Mesendoderm (in vitro differentiated cells): ENCODE measurements at regions not wholly inside any gene's neighbourhood (a gene's known extent, or its start where the extent isn't known, plus 50 kb on each side); places are given as distances from the start of the nearest gene placed in this dataset.
"Not testable (repeated sequence)": the region's sequence is repeated elsewhere in the genome, so short reads cannot be mapped to it uniquely, and the experiment has no call there.

Source experiments
- DNase-seq: peaks from one replicate; pipeline ENCODE4 v3.0.0; 2013
- H2AK5ac ChIP-seq: 2 replicates; pipeline ENCODE4 v1.6.1; 2013; ENCODE audit warnings: low read length, inconsistent platforms
- H2BK120ac ChIP-seq: 2 replicates; pipeline ENCODE4 v1.6.1; 2013; ENCODE audit warnings: low read depth, mild to moderate bottlenecking, low read length, moderate library complexity, mixed read lengths
- H2BK15ac ChIP-seq: replicated peaks from 2 replicates; pipeline ENCODE4 v1.6.1; 2013; ENCODE audit warnings: low read depth, mild to moderate bottlenecking, moderate library complexity
- H2BK5ac ChIP-seq: 2 replicates; pipeline ENCODE4 v1.6.1; 2013; ENCODE audit warnings: low read length, inconsistent platforms
- H3K18ac ChIP-seq: 2 replicates; pipeline ENCODE4 v1.6.1; 2013; ENCODE audit warnings: mild to moderate bottlenecking, low read length, mixed read lengths
- H3K23ac ChIP-seq: one replicate; pipeline ENCODE4 v1.6.1; 2013; ENCODE audit warnings: low read length
- H3K27ac ChIP-seq: 2 replicates; pipeline ENCODE4 v1.5.1; 2013; ENCODE audit warnings: low read depth, mild to moderate bottlenecking, inconsistent platforms, low read length, moderate library complexity
- H3K27me3 ChIP-seq: 2 replicates; pipeline ENCODE4 v1.6.1; 2013; ENCODE audit warnings: low read length, control low read depth, mild to moderate bottlenecking, inconsistent platforms; ENCODE audit not compliant: insufficient read depth, poor library complexity
- H3K36me3 ChIP-seq: 2 replicates; pipeline ENCODE4 v1.6.1; 2013; ENCODE audit warnings: low read length, inconsistent platforms; ENCODE audit not compliant: control insufficient read depth, insufficient read depth
- H3K4ac ChIP-seq: one replicate; pipeline ENCODE4 v1.6.1; 2013; ENCODE audit warnings: low read depth, mild to moderate bottlenecking, low read length, moderate library complexity
- H3K4me1 ChIP-seq: 2 replicates; pipeline ENCODE4 v1.6.1; 2013; ENCODE audit warnings: low read depth, low read length, inconsistent platforms; ENCODE audit not compliant: control insufficient read depth
- H3K4me2 ChIP-seq: 2 replicates; pipeline ENCODE4 v1.6.1; 2013; ENCODE audit warnings: low read length
- H3K4me3 ChIP-seq: 2 replicates; pipeline ENCODE4 v1.5.1; 2013; ENCODE audit warnings: mild to moderate bottlenecking, low read length
- H3K56ac ChIP-seq: one replicate; pipeline ENCODE4 v1.6.1; 2013; ENCODE audit warnings: low read length
- H3K79me1 ChIP-seq: 2 replicates; pipeline ENCODE4 v1.6.1; 2013; ENCODE audit warnings: low read length, inconsistent platforms
- H3K79me2 ChIP-seq: 2 replicates; pipeline ENCODE4 v1.6.1; 2013; ENCODE audit warnings: mild to moderate bottlenecking, low read length; ENCODE audit not compliant: control insufficient read depth, insufficient read depth
- H3K9ac ChIP-seq: 2 replicates; pipeline ENCODE4 v1.6.1; 2013; ENCODE audit warnings: low read length, inconsistent platforms
- H4K5ac ChIP-seq: one replicate; pipeline ENCODE4 v1.6.1; 2013; ENCODE audit warnings: low read length
- H4K8ac ChIP-seq: one replicate; pipeline ENCODE4 v1.6.1; 2013; ENCODE audit warnings: low read depth, mild to moderate bottlenecking, control low read depth, low read length, moderate library complexity
- WGBS: extraction: QIAGEN DNeasy Blood & Tissue Kit; methylation state at CpG from one replicate; pipeline ENCODE4 v1.1.7; 2013; ENCODE audit warnings: low lambda C conversion rate, missing lambda C conversion rate; ENCODE audit not compliant: insufficient coverage; ENCODE audit errors: extremely low coverage; 5-methylcytosine and 5-hydroxymethylcytosine counted together

GRCh38 chr19:14283813-14284520 lies 78.0 kb upstream of the ADGRL1 start:
- H2BK15ac ChIP-seq, H3K56ac ChIP-seq, H2AK5ac ChIP-seq, H2BK5ac ChIP-seq, H3K27ac ChIP-seq, H3K79me1 ChIP-seq, H3K23ac ChIP-seq, H3K79me2 ChIP-seq, H4K5ac ChIP-seq, H2BK120ac ChIP-seq, H3K4me2 ChIP-seq, H3K9ac ChIP-seq, H3K18ac ChIP-seq, H4K8ac ChIP-seq, H3K4ac ChIP-seq, H3K4me3 ChIP-seq, H3K36me3 ChIP-seq, H3K4me1 ChIP-seq, H3K27me3 ChIP-seq: not testable (repeated sequence)
- DNase-seq, result peak; percentile 85
- no CpG with 5 or more reads among the region's 11 CpGs for WGBS

GRCh38 chr19:14279270-14279669 lies 73.3 kb upstream of the ADGRL1 start:
- no CpG with 5 or more reads among the region's 4 CpGs for WGBS
- not testable (repeated sequence) for H3K4me1 ChIP-seq

GRCh38 chr19:14277608-14278007 lies 71.6 kb upstream of the ADGRL1 start:
- no peak overlapping the region for H2BK15ac ChIP-seq
- DNase-seq, result no peak
- H2BK120ac ChIP-seq, result no peak overlapping the region
- no peak overlapping the region for H4K8ac ChIP-seq
- H3K36me3 ChIP-seq, result no peaks in the 10 kb centered on the region
- H3K79me2 ChIP-seq, result no peaks in the 10 kb centered on the region
- no peak overlapping the region for H3K18ac ChIP-seq
- no peak overlapping the region for H2AK5ac ChIP-seq
- WGBS, result no CpG with 5 or more reads among the region's 32 CpGs
- H3K4me1 ChIP-seq, result peaks cover 3% of the 10 kb centered on the region
- H4K5ac ChIP-seq, result no peak overlapping the region
- H3K79me1 ChIP-seq, result no peaks in the 10 kb centered on the region
- H2BK5ac ChIP-seq, result no peak overlapping the region
- no peak overlapping the region for H3K9ac ChIP-seq
- no peak overlapping the region for H3K27ac ChIP-seq
- no peak overlapping the region for H3K56ac ChIP-seq
- H3K4me2 ChIP-seq, result no peak overlapping the region
- no peak overlapping the region for H3K23ac ChIP-seq
- no peaks in the 10 kb centered on the region for H3K27me3 ChIP-seq
- H3K4me3 ChIP-seq, result no peak overlapping the region
- H3K4ac ChIP-seq, result no peak overlapping the region

More at GRCh38 chr19:14279270-14279669, 73.3 kb upstream of the ADGRL1 start:
- H2BK5ac ChIP-seq, H3K4me2 ChIP-seq, H3K27ac ChIP-seq, H2BK120ac ChIP-seq, H2AK5ac ChIP-seq, H2BK15ac ChIP-seq, H3K23ac ChIP-seq, H3K4me3 ChIP-seq, H3K9ac ChIP-seq, H4K8ac ChIP-seq, H3K4ac ChIP-seq, H3K18ac ChIP-seq, H4K5ac ChIP-seq, H3K27me3 ChIP-seq, H3K36me3 ChIP-seq, H3K79me2 ChIP-seq, H3K79me1 ChIP-seq: not testable (repeated sequence)
- peak overlapping the region; percentile 34 for H3K56ac ChIP-seq
- DNase-seq, result peak; percentile 45

- H4K8ac ChIP-seq, H3K4me1 ChIP-seq, H3K4me3 ChIP-seq, H3K9ac ChIP-seq, H3K4me2 ChIP-seq, H2AK5ac ChIP-seq, H4K5ac ChIP-seq, H3K36me3 ChIP-seq, H2BK15ac ChIP-seq, H3K27ac ChIP-seq, DNase-seq, H3K79me1 ChIP-seq, H2BK120ac ChIP-seq, H3K56ac ChIP-seq, H3K27me3 ChIP-seq, H3K18ac ChIP-seq, H3K4ac ChIP-seq, H3K79me2 ChIP-seq, H3K23ac ChIP-seq, H2BK5ac ChIP-seq: not testable (repeated sequence)
- WGBS, result no CpG with 5 or more reads among the region's 5 CpGs
These were observed 69.9 kb upstream of the ADGRL1 start for GRCh38 chr19:14275823-14276222.

- Histone ChIP-seq H4K8ac (no peak overlapping the region), H2BK120ac (no peak overlapping the region), H3K18ac (no peak overlapping the region), H2AK5ac (no peak overlapping the region), H3K27me3 (no peaks in the 10 kb centered on the region), H3K27ac (no peak overlapping the region), H3K79me1 (no peaks in the 10 kb centered on the region), H3K4ac (no peak overlapping the region), H3K9ac (no peak overlapping the region), H2BK5ac (no peak overlapping the region), H4K5ac (no peak overlapping the region), H3K4me2 (no peak overlapping the region), H3K4me3 (no peak overlapping the region), H3K56ac (no peak overlapping the region), H3K4me1 (peaks cover 1% of the 10 kb centered on the region), H3K79me2 (no peaks in the 10 kb centered on the region), H2BK15ac (no peak overlapping the region), H3K23ac (no peak overlapping the region), H3K36me3 (no peaks in the 10 kb centered on the region)
- no CpG with 5 or more reads among the region's 4 CpGs for WGBS
- DNase-seq, result no peak
These were observed 66.7 kb upstream of the ADGRL1 start for GRCh38 chr19:14272623-14273022.

GRCh38 chr19:14271840-14272239 lies 65.9 kb upstream of the ADGRL1 start:
- Histone ChIP-seq H3K18ac (no peak overlapping the region), H3K36me3 (no peaks in the 10 kb centered on the region), H3K4me3 (no peak overlapping the region), H3K4me2 (no peak overlapping the region), H3K4ac (no peak overlapping the region), H3K79me1 (no peaks in the 10 kb centered on the region), H2BK5ac (no peak overlapping the region), H3K4me1 (peaks cover 1% of the 10 kb centered on the region), H2BK15ac (no peak overlapping the region), H3K9ac (peak overlapping the region; percentile 19), H2AK5ac (no peak overlapping the region), H3K27me3 (no peaks in the 10 kb centered on the region), H3K23ac (no peak overlapping the region), H4K8ac (no peak overlapping the region), H2BK120ac (no peak overlapping the region), H3K56ac (peak overlapping the region; percentile 56), H3K79me2 (no peaks in the 10 kb centered on the region), H3K27ac (no peak overlapping the region), H4K5ac (no peak overlapping the region)
- no CpG with 5 or more reads among the region's 1 CpG for WGBS
- DNase-seq, result no peak
